HuH-7 (cell line): ENCODE measurements at regions not wholly inside any gene's neighbourhood (a gene's known extent, or its start where the extent isn't known, plus 50 kb on each side); places are given as distances from the start of the nearest gene placed in this dataset.
A peak's percentile ranks its signal among the peaks of the same experiment; 100 is the strongest.

Experiments
- DNase-seq: peaks from one replicate; pipeline ENCODE4 v3.0.0; 2011; ENCODE audit warnings: low spot score

DNA sequence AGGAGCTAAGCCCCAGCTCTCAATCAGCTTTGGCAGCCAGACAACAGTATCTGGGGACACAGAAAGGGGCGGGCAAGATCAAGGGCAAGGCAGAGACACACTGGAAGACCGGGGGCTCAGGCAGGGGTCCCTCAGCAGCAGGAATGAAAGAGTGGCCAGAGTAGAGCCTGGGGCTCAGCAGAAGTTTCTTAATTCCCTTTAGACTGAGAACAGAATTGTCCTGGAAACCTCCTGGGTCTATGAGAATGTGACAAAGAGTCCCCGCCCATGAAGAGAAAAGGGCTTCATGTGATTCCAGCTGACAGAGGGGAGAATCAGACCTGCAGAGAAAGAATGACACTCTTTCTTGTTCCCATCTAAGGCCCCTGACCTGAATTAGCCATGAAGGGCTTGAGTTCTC lies 95.2 kb upstream of the CTNNB1 start:
- DNase-seq, result no peak

DNA sequence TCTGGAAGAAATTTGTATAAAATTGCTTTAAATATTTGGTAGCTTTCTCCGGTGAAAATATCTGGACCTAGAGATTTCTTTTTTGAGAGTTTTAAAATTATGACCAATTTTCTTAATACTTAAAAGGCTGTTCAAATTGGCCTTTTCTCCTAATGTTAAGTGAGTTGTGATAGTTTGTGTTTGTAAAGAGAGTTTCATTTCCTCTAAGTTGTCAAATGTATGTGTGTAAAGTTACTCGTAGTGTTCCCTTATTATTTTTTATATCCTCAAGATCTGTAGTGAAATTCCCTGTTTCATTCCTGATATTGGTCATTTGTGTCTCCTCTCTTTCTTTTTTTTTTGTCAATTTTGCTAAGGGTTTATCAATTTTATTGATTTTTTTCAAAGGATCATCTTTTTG lies 92.6 kb upstream of the CTNNB1 start:
- no peak for DNase-seq

- no peak for DNase-seq
These were observed 88.3 kb upstream of the CTNNB1 start for GRCh38 chr3:41111011-41111410.

DNA sequence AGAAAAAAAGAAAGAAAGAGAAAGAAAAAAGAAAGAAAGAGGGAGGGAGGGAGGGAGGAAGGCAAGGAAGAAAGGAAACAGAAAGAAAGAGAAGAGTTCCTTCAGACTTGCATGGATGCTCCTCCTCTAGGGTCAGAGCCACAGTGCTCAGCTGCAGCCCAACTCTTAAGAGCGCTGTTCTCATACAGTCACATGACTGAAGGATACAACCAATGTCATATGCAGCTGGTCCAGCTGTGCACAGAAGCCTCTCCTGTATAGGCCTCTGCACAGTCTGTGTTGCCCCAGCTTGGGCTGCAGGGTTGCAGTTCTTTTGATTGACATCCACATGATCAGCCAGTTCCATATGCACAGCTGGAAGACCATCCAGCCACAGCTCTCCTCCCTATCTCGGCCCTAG lies 86.8 kb upstream of the CTNNB1 start:
- DNase-seq, result no peak

- DNase-seq, result peak; percentile 75
These were observed 84.2 kb upstream of the CTNNB1 start for GRCh38 chr3:41115069-41115468.

DNA sequence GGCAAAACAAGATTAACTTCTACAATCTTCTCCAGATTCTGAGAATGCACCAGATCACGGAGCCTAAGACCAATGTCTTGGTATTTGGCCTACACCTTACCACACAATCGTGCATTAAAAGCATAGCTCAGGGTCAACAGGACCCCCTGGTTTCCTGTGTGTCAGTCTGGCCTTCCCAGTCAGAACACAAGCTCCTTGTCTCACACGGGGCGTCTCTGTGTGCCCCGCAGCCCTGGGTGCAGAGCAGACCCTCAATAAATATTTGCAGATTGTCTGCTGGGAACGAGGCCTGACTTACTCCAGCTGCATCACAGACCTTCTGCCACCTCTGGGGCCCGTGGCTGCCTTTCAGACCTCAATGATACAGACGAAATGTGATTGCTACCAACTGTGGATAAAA lies 82.5 kb upstream of the CTNNB1 start:
- DNase-seq, result no peak

DNA sequence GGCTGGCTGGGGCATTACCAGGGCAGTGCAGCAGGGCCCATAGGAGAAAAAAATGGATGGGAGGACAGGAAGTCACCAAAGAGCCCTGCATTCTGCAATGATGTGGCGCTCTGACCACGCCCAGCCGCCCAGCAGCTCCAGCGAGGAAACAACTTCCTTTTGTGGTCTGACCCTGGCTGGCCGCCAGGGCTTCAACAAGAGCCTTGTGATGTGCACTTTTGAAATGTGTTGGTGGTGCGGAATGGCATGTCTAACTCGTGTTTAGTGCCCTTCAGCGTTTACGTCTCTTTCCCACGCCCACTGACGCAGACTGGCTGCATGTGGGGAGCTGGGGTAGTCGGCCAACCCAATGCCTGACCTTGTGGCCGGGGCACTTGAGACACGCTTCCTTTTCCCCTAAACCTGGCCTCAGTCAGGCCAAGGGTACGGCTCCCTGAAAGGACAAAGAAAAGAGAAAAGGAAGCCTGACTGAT lies 81.9 kb upstream of the CTNNB1 start:
- peak; percentile 56 for DNase-seq

DNA sequence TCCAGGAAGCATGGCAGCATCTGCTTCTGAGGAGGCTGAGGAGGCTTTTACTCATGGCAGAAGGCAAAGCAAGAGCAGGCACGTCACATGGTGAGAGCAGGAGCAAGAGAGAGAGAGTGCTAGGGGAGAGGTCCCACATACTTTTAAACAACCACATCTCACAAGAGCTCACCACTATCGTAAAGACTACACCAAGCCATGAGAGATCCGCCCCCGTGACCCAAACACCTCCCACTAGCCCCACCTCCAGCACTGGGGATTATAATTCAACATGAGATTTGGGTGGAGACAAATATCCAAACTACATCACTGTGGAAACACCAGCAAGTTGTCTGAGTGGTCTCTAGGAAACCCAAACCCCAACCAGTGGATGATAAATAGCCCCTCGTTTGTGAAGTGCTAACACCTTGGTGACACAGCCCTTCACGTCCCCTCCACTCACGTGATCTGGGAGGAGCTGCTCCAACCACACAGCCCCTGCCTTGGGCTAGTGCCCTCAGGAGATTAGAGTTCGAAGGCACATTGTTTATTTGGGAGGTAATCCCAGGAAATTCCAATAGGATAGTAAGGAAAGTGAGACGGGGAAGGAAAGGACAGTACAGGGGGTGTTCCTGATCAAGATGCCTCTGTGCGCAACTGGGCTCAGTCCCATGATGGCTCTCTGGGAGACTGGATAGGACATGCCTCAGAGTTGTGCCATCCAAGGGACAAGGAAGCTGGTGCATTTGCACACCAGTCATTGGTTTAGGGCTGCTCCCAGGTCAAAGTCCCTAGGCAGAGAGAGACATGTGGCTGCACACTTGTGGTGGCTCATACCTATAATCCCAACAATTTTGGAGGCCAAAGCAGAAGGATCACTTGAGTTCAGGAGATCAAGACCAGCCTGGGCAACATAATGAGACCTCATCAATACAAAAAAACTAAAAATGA lies 80.6 kb upstream of the CTNNB1 start:
- no peak for DNase-seq

DNA sequence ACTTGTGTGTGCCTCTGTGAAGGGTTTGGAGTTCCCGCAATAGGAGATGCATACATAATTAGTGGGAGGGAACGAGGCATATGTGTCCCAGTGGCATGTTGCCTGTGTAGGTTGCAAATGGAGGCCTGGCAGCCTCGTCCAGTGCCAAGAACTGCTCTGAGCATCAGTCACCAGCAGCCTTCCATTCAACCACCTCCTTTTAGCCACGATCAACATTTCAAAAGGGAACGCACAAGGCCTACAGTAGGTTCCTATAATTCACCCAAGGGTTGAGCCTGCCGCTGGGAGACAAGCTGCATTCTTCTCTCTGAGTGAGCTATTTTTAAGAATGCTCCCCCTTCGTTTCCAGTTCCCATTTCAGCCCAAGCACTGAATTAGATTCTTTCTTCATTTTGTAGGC lies 78.8 kb upstream of the CTNNB1 start:
- DNase-seq, result no peak

- no peak for DNase-seq
These were observed 74.0 kb upstream of the CTNNB1 start for GRCh38 chr3:41125258-41125657.

- no peak for DNase-seq
These were observed 72.8 kb upstream of the CTNNB1 start for GRCh38 chr3:41126472-41126871.

DNA sequence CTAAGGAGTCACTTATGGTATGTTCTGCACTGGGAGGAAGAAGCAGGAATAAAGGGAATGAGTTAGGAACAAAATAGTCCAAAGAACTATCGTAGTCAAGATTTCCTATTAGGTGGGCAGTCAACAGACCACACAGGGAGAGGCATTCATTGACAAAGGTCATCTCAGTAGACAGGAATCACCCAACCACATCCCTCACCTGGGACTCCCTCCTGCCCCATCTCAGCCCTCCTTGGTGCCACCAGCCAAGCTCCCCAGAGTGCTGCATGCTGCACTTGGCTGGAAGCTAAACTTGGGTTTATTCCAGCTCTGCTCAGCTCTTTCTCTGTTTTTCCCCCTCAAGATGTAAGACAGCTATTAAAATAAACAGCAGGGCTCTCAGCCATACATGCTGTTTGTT lies 72.3 kb upstream of the CTNNB1 start:
- DNase-seq, result no peak

DNA sequence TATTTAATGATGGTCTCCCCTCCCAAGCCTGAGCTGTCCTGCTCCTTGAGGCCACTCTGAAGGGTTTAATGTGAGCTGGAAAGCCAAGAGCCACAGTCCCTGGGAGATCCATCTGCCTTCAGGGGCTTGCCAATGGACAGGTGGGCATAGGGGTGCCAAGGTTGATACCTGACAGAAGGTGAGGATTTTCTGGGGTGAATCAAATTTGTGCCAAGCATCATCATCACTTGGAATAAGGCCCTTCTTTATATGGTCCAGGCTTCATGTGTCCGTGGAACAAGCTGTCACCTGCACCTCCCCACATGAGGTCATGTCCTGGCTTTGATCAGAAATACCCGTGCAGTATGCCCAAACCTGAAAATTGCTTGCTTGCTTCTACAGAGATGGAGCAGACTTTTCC lies 71.9 kb upstream of the CTNNB1 start:
- no peak for DNase-seq

GRCh38 chr3:41129731-41130130 lies 69.6 kb upstream of the CTNNB1 start:
- no peak for DNase-seq

DNA sequence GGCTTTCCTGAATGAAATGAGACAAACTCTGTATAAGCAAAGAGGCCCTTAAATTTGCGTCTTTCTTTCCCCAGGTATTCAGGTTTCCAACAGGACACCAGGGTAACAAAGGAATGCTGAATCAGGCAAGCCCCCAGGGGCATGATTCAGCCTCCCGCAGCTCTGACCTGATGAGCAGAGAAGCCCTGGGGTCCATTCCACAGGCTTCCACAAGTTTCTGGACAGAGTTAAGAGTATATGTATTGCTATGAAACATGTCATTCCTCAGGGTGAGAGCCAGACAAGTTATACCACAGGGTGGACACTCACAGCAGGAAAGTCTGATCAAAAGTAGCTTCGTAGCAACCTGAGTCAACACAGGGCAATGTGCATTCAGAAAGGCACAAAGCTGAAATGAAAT lies 68.1 kb upstream of the CTNNB1 start:
- no peak for DNase-seq

GRCh38 chr3:41137686-41138111 lies 61.6 kb upstream of the CTNNB1 start:
- DNase-seq, result no peak

- DNase-seq, result no peak
These were observed 61.2 kb upstream of the CTNNB1 start for GRCh38 chr3:41138146-41138545.

- no peak for DNase-seq
These were observed 60.7 kb upstream of the CTNNB1 start for GRCh38 chr3:41138601-41139000.

DNA sequence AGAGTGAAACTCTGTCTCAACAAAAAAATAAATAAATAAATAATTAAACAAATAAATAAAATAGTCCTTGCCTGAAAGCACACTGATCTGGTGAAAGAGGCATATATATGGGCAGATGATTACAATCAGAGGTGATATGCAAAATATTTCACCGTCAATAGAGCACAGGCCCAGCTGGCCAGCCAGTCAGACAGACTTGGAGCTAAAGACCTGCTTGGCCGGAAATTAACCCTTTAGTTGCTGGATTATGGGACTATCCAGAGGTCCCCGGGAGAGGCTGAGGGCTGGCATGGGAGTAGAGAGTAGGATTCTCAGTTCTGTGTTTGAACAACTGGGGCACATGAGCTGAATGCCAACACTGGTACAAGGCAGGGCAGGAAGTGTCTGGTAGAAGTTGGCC lies 59.1 kb upstream of the CTNNB1 start:
- no peak for DNase-seq

DNA sequence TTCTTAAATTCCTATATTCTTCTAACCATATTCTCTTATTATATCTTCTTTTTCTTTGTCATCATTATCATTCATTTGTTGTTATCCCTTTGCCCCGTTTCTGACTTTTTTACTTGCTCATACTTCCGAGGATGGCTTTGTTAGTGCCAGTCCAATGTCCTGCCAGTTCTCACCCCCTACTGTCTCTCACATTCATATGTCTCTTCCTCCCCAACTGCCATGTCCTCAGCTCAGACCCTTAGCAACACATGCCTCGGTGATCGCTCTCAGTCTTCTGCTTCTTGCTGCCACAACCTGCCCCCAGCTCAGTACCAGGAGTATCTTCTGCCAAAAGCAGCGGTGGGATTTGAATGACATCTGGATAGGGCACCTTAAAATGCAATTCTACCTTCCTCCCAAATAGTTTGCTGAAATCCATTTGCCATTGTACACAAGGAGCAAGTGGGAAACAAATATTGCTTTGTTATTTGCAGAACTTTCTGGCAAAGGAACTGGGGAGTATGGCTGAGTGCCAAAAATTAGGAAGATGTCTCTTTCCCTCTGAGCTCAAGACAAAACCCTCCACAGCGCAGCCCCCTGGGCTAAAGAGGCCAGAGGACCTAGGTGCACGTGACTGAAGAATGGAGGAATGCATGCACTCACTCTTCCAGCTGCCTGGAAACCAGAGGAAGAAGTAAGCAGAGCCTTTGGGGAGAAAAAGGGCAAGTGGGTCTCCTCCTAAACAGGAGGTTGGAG lies 57.7 kb upstream of the CTNNB1 start:
- DNase-seq, result no peak

DNA sequence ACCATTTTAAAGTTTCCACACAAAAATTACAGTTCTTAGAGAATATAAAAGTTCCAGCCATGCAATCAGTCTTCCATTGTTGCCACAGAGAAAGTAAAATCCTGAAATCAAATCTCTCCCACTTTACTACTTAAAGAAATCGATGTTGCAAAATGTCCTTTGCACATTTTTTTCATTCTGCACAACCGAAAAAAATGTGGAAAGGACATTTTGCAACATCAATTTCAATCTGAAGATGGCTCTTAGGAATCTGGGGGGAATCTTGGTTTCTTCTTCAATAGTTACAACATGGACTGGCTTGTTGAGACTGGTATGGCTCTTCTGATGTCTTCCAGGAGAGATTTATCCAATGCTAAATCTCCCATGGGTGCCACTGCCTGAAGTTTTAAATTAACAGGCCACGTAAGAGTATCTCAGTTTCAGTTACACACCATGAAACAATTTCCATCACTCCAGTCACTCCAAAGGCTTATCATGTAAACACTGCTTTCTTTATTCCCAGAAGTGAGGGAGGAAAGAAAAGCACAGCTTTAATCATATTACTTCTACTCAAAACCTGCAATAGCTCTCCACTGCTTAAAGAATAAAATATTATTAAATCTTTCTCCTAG lies 55.8 kb upstream of the CTNNB1 start:
- DNase-seq, result no peak

GRCh38 chr3:41144631-41145030 lies 54.7 kb upstream of the CTNNB1 start:
- no peak for DNase-seq

GRCh38 chr3:41148478-41148877 lies 50.8 kb upstream of the CTNNB1 start:
- no peak for DNase-seq
